Activated T-cell treated with anti-CD3 and anti-CD28 coated beads for 48 hours (primary cell): ENCODE measurements at regions not wholly inside any gene's neighbourhood (a gene's known extent, or its start where the extent isn't known, plus 50 kb on each side); places are given as distances from the start of the nearest gene placed in this dataset.

Experiments used
- DNase-seq: peaks from one replicate; pipeline ENCODE4 v3.0.0-alpha.2; 2020; ENCODE audit warnings: low read depth

- DNase-seq: no peak
Observed at GRCh38 chr22:49567899-49568750, 259.5 kb downstream of the BRD1 start.

DNA sequence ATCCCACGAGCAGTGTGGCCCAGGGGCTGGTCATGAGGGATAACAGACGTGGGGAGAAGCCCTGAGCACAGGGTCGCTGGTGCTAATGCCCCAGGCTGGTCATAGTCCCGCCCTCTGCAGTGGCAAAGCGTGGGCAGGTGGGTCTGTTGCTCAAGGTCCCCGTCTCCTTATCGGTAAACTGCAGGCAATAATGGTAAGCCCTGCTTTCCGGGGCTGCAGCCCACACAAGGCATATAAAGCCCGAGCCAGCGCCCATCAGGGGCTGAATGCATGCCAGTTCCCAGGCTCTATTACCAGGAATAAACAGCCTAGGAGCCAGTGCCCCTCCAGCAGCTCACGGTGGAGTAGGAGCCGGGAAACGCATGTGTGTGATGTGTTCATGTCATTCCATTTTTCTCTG, 261.0 kb downstream of the BRD1 start:
- no peak for DNase-seq

- no peak for DNase-seq
Observed at GRCh38 chr22:49566141-49566541, 261.5 kb downstream of the BRD1 start.

- DNase-seq: no peak
Observed at GRCh38 chr22:49565516-49565855, 262.2 kb downstream of the BRD1 start.

GRCh38 chr22:49564666-49565515, 262.8 kb downstream of the BRD1 start:
- no peak for DNase-seq

DNA sequence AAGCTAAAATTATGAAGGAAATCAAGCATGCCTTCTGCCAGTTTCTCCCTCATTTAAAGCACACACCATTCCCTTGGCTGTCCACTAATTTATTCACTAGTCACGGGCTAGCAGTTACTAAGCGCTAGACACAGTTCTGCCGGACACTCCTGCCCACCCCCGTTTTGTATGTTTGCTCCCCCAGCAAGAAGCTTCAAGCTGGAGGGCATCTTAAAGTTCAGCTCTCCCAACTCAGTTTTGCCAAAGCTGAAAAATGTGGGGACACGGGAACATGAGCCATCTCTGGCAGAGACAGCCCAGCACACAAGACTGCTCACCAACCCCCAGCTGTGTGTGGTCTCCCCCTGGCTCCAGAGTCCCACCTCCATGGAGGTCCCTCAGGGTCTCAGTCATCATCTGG, 263.6 kb downstream of the BRD1 start:
- DNase-seq: no peak

- DNase-seq: no peak
Observed at GRCh38 chr22:49562685-49563249, 264.9 kb downstream of the BRD1 start.

DNA sequence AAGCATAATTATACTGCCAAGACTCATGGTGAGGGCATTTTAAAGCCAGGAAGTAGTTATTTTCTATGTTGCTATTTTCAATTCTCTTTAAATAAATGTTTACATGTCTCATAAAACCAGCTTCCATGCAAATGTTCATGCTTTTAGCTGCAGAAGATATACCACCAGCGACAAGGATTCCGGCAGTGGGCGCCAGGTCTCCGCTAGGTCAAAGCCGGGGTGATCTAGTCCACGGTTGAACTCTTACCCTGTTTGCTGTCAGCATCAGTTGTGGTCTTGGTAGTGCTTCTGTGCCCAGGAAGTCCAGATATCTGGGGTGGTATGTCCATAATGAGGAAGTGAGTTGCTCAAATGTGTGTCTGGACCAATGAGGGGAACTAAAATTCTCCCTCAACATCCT, 265.7 kb downstream of the BRD1 start:
- no peak for DNase-seq

GRCh38 chr22:49561338-49561737, 266.3 kb downstream of the BRD1 start:
- DNase-seq: no peak

- DNase-seq: no peak
Observed at GRCh38 chr22:49555526-49555925, 272.1 kb downstream of the BRD1 start.

DNA sequence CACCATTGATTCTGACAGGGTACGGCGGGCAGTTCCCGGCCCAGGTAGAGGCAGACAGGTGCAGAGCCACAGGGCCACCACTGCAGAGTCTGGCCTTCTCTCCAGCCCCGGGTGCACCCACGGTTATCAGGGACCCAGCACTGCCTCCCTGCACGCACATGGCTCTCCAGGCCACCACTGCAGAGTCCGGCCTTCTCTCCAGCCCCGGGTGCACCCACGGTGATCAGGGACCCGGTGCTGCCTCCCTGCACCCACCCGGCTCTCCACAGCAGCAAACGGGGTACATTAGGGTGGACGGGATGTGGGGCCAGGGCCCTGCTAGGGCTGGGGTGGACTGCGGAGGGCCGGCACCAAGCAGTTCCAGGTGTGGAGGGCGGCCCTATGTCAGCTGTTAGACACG, 272.9 kb downstream of the BRD1 start:
- DNase-seq: no peak

DNA sequence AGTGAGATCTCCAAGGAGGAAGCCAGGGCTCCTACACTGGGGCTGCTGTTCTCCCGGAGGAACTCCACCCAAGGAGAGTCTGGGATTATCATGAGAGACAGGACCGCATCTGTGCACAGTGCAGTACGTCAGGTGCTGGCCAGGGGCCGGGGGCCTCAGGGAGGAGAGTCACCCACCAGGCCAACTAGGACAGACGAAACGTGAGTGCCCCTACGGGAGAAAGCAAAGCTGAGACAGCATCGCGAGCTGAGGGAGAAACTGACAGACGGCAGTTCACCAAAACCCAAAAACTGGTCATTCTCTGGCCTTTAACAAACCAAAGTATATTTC, 273.4 kb downstream of the BRD1 start:
- no peak for DNase-seq

GRCh38 chr22:49553518-49554295, 274.0 kb downstream of the BRD1 start:
- no peak for DNase-seq

DNA sequence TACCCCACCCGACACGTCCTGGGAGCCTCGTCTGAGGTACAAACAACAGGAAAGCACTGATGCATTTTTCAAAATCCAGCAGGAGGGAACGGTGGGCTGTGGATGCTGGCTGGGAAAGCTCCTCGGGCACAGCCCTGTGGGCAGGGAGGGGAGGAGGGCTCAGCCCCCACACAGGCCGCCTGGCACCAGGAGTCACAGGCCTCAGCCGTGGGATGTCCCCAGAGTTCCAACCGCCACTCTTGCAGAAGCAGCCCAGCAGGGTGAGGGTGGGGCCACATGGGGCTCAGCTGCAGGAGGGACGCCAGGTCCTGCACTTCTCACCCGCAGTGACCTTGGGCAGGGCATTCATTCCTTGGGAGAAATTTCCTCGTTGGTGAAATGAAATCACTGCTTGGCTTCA, 274.6 kb downstream of the BRD1 start:
- DNase-seq: no peak

DNA sequence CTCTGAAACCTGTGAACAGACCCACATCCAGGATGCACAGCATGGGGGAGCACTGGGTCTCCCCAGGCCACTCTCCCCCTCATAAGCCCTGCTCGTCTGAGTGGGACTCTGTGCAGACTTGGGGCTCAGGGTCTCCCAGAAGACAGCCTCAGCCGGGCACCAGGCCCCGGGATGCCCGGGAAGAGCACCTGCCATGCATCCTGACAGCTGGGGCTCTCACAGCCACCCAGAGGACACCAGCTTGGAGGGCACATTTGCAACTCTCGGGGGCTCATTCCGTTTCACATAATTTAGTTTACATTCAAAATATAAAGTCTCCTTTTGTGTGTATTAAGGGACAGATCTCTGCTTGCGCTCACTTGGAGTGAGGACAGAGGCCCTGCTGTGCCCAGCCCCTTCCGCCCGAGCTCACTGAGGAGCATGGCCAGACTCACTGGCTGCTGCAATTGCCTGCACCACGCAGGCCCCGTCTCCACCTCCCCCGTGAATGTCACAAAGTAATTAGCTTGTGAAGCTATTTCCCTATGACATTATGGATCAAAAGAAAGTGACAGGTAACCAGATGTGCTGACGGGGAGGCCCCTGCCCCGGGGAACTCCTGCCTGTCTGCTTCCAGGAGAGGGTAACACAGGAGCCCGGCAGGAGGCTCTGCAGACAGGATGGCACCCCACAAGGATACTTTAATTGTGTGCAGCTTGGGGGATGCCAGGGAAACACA, 275.6 kb downstream of the BRD1 start:
- no peak for DNase-seq

DNA sequence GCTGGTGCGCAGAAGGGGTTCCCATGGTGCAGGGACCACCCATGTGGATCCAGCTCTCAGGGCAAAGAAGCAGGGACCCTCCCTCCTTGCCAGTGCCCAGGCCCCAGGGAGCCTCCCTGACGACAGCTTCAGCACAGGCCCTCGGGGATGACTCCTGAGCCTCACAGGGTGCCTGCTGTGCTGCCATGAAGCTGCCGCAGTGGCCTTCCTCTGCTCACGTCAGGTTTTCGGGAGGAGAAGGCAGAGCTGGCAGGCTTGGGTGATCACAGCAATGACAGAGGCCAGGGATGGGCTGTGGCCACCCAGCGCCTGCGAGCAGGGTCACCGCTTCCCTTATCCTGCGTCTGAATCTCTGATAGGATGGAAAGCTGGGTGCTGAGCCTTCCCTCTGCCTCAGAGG, 276.2 kb downstream of the BRD1 start:
- no peak for DNase-seq

GRCh38 chr22:49550766-49551362, 276.8 kb downstream of the BRD1 start:
- DNase-seq: no peak

GRCh38 chr22:49550141-49550430, 277.6 kb downstream of the BRD1 start:
- no peak for DNase-seq

DNA sequence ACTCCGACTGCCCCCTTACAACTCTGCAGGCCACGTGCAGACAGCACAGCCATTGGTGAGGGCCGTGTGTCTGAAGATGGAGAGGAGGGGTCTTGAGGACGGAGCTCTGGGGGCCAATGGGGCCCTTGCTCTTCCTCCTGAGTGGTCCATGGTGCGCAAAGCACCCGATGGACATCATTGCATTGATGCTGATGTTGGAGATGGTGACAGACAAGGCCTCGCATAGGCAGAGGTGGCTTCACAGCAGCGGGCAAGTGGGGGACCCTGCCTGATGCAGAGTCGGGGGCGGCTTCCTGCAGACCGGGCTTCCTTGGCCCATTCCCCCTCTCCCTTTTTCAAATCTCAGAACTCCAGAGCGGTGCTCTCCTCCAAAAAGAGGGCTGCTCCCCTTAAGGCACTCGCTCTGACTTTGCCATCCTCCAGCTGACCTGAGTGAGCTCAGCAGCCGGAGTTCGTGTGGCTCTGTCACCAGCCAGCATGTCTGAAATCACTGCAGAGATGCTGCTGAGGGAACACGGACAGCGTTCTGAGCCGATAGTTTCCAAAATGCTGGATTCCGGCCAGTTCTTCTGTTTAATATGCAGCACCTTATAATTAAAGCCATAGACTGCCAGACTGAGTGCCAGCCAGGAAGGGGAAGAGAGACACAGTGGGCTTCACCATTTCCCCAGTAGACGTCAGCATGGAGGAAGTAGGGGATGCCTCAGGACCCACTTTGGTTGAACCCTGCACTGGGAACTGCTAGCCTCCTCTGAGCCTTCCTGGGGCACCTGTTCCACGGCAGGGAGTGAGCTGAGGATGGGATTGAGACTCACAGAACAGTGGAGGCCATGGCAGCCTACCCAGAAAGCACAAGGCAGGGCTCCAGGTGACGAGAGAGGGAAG, 278.2 kb downstream of the BRD1 start:
- no peak for DNase-seq

- DNase-seq: no peak
Observed at GRCh38 chr22:49548356-49549202, 279.1 kb downstream of the BRD1 start.
